HEK293 (cell line): ENCODE measurements at regions not wholly inside any gene's neighbourhood (a gene's known extent, or its start where the extent isn't known, plus 50 kb on each side); places are given as distances from the start of the nearest gene placed in this dataset.

Experiments used
- CTCF ChIA-PET: fragments of 350-600 bp; formaldehyde crosslinking; extraction: SDS; loops from one replicate; lab custom pipeline; 2021; ENCODE audit warnings: antibody characterized with exemption; lab: Yijun Ruan, JAX
- POLR2A ChIA-PET: fragments of 300-600 bp; formaldehyde crosslinking; extraction: SDS; loops from one replicate; lab custom pipeline; 2020; ENCODE audit warnings: antibody characterized with exemption, inconsistent platforms; lab: Yijun Ruan, JAX
- H3K27ac ChIP-seq: fragments of 200-500 bp; sonication (Bioruptor generic); 2 replicates; pipeline ENCODE4 v1.5.1; 2014; ENCODE audit warnings: low read depth, low read length, control low read depth, inconsistent platforms; ENCODE audit errors: extremely low read depth
- H3K36me3 ChIP-seq, 2 experiments: fragments of 200-500 bp in 1 of 2; sonication (Bioruptor generic) in 1 of 2; 1 replicate in 1 of 2; 2 replicates in 1 of 2; pipeline ENCODE4 v1.5.1; 2014 to 2017; ENCODE audit warnings: inconsistent platforms in 2 of 2, low read length in 2 of 2; ENCODE audit not compliant: control insufficient read depth in 2 of 2, insufficient read depth in 1 of 2
- H3K4me1 ChIP-seq: fragments of 200-500 bp; sonication (Bioruptor generic); 2 replicates; pipeline ENCODE4 v1.5.1; 2014; ENCODE audit warnings: mild to moderate bottlenecking, low read length, inconsistent platforms; ENCODE audit not compliant: control insufficient read depth, insufficient read depth
- H3K4me3 ChIP-seq: 2 replicates; pipeline ENCODE4 v1.5.1; 2011; ENCODE audit warnings: low read depth, mild to moderate bottlenecking, control low read depth, low read length, moderate library complexity
- H3K9me3 ChIP-seq: fragments of 200-500 bp; sonication (Bioruptor generic); 2 replicates; pipeline ENCODE4 v1.5.1; 2014; ENCODE audit warnings: low read depth, low read length, inconsistent platforms; ENCODE audit not compliant: control insufficient read depth, insufficient read depth
- BCL11B ChIP-seq: fragments of 450-650 bp; formaldehyde crosslinking; IDR thresholded peaks from 2 replicates; pipeline ENCODE4 v1.5.1; 2016; ENCODE audit warnings: low read depth, missing biosample characterization, missing genetic modification characterization
- KLF17 ChIP-seq: fragments of 450-650 bp; formaldehyde crosslinking; IDR thresholded peaks from 2 replicates; pipeline ENCODE4 v1.5.1; 2016; ENCODE audit warnings: missing biosample characterization, missing genetic modification characterization
- MYNN ChIP-seq: fragments of 450-650 bp; formaldehyde crosslinking; IDR thresholded peaks from 2 replicates; pipeline ENCODE4 v1.5.1; 2016; ENCODE audit warnings: missing biosample characterization, missing genetic modification characterization, borderline replicate concordance
- PRDM10 ChIP-seq: fragments of 450-650 bp; formaldehyde crosslinking; IDR thresholded peaks from 2 replicates; pipeline ENCODE4 v1.5.1; 2016; ENCODE audit warnings: missing biosample characterization, missing genetic modification characterization
- SP7 ChIP-seq: fragments of 450-650 bp; formaldehyde crosslinking; IDR thresholded peaks from 2 replicates; pipeline ENCODE4 v1.5.1; 2016; ENCODE audit warnings: missing biosample characterization, missing genetic modification characterization
- ZNF221 ChIP-seq: fragments of 450-650 bp; formaldehyde crosslinking; IDR thresholded peaks from 2 replicates; pipeline ENCODE4 v1.5.1; 2017; ENCODE audit warnings: missing biosample characterization, missing genetic modification characterization, borderline replicate concordance
- ZNF239 ChIP-seq: fragments of 450-650 bp; formaldehyde crosslinking; IDR thresholded peaks from 2 replicates; pipeline ENCODE4 v1.5.1; 2016; ENCODE audit warnings: missing biosample characterization, missing genetic modification characterization
- ZNF26 ChIP-seq: fragments of 450-650 bp; formaldehyde crosslinking; IDR thresholded peaks from 2 replicates; pipeline ENCODE4 v1.5.1; 2016; ENCODE audit warnings: missing biosample characterization, missing genetic modification characterization
- ZNF292 ChIP-seq: fragments of 450-650 bp; formaldehyde crosslinking; IDR thresholded peaks from 2 replicates; pipeline ENCODE4 v1.5.1; 2016; ENCODE audit warnings: low read depth, missing biosample characterization, missing genetic modification characterization, borderline replicate concordance
- ZNF423 ChIP-seq: fragments of 450-650 bp; formaldehyde crosslinking; IDR thresholded peaks from 2 replicates; pipeline ENCODE4 v1.5.1; 2016; ENCODE audit warnings: missing biosample characterization, missing genetic modification characterization
- ZNF449 ChIP-seq: fragments of 450-650 bp; formaldehyde crosslinking; IDR thresholded peaks from 2 replicates; pipeline ENCODE4 v1.5.1; 2017; ENCODE audit warnings: missing biosample characterization, mild to moderate bottlenecking, missing genetic modification characterization, moderate library complexity
- ZNF544 ChIP-seq: fragments of 450-650 bp; formaldehyde crosslinking; IDR thresholded peaks from 2 replicates; pipeline ENCODE4 v1.5.0; 2017; ENCODE audit warnings: missing biosample characterization, missing genetic modification characterization
- ZNF654 ChIP-seq: fragments of 450-650 bp; formaldehyde crosslinking; IDR thresholded peaks from 2 replicates; pipeline ENCODE4 v1.5.1; 2016; ENCODE audit warnings: low read depth, missing biosample characterization, missing genetic modification characterization
- ZNF660 ChIP-seq: fragments of 450-650 bp; IDR thresholded peaks from 2 replicates; pipeline ENCODE4 v1.5.1; 2018; ENCODE audit warnings: missing biosample characterization, mild to moderate bottlenecking, missing genetic modification characterization
- ZNF791 ChIP-seq: fragments of 450-650 bp; formaldehyde crosslinking; IDR thresholded peaks from 2 replicates; pipeline ENCODE4 v1.5.1; 2016; ENCODE audit warnings: missing biosample characterization, missing genetic modification characterization
- ZNF792 ChIP-seq: fragments of 450-650 bp; formaldehyde crosslinking; IDR thresholded peaks from 2 replicates; pipeline ENCODE4 v1.5.1; 2016; ENCODE audit warnings: missing biosample characterization, missing genetic modification characterization
- ZSCAN30 ChIP-seq: fragments of 450-650 bp; IDR thresholded peaks from 2 replicates; pipeline ENCODE4 v1.5.1; 2018; ENCODE audit warnings: missing biosample characterization, mild to moderate bottlenecking, missing genetic modification characterization, moderate library complexity
- ZSCAN5A ChIP-seq: fragments of 450-650 bp; formaldehyde crosslinking; IDR thresholded peaks from 2 replicates; pipeline ENCODE4 v1.5.1; 2016; ENCODE audit warnings: missing biosample characterization, missing genetic modification characterization

GRCh38 chr3:168883145-168883544, 780.4 kb downstream of the MECOM start:
- H3K4me3 ChIP-seq = no peak overlapping the region
- no peak overlapping the region for H3K27ac ChIP-seq
- ChIA-PET CTCF (interaction anchor here (0.9 kb wide), 1 partner anchor 16 kb away, joined by 3 read pairs; no protein-coding TSS in a partner anchor), POLR2A (no interaction called here)
- TF ChIP-seq ZSCAN5A (tag by site-specific recombination) (no peak), ZNF660 (peak; percentile 98)
- H3K36me3 ChIP-seq = no peaks in the 10 kb centered on the region
- no peaks in the 10 kb centered on the region for H3K9me3 ChIP-seq
- peaks cover 2% of the 10 kb centered on the region; the same call in 1 of the 2 replicates for H3K4me1 ChIP-seq

- TF ChIP-seq ZNF654 (tag by site-specific recombination) (no peak), ZNF423 (no peak), ZSCAN30 (tag by site-specific recombination) (no peak), BCL11B (no peak), ZNF221 (tag by site-specific recombination) (no peak), ZNF26 (tag by site-specific recombination) (no peak), ZNF239 (tag by site-specific recombination) (no peak), KLF17 (tag by site-specific recombination) (no peak), ZNF792 (no peak), ZNF544 (tag by site-specific recombination) (no peak), ZNF292 (tag by site-specific recombination) (no peak), SP7 (tag by site-specific recombination) (no peak), MYNN (tag by site-specific recombination) (no peak), ZNF449 (tag by site-specific recombination) (no peak), PRDM10 (tag by site-specific recombination) (no peak), ZNF791 (tag by site-specific recombination) (no peak)
- ChIA-PET CTCF (interaction anchor here (0.5 to 0.7 kb wide), 2 partner anchors 166 to 941 kb away, joined by 3 to 7 read pairs; no protein-coding TSS in a partner anchor), POLR2A (no interaction called here)
- H3K4me3 ChIP-seq = no peak overlapping the region
- H3K27ac ChIP-seq = no peak overlapping the region
- no peaks in the 10 kb centered on the region for H3K9me3 ChIP-seq
- no peaks in the 10 kb centered on the region for H3K36me3 ChIP-seq
- peaks cover 2% of the 10 kb centered on the region; the same call in 1 of the 2 replicates for H3K4me1 ChIP-seq
Observed at GRCh38 chr3:168881804-168882203, 781.7 kb downstream of the MECOM start.
